Retinal pigment epithelial cell (primary cell): ENCODE measurements at regions not wholly inside any gene's neighbourhood (a gene's known extent, or its start where the extent isn't known, plus 50 kb on each side); places are given as distances from the start of the nearest gene placed in this dataset.
A peak's percentile ranks its signal among the peaks of the same experiment; 100 is the strongest.

Source experiments
- DNase-seq: peaks from one replicate; pipeline ENCODE4 v3.0.0-alpha.2; 2010; ENCODE audit warnings: low read depth
- H3K4me3 ChIP-seq: 2 replicates; pipeline ENCODE4 v1.5.1; 2011; ENCODE audit warnings: mild to moderate bottlenecking, low read length, control low read depth, moderate library complexity
- TF ChIP-seq, protein P1 (sequence below): conservative IDR thresholded peaks from 2 replicates; pipeline ENCODE4 v1.5.1; 2011; ENCODE audit warnings: low read depth, low read length, control low read depth, inconsistent platforms

DNA sequence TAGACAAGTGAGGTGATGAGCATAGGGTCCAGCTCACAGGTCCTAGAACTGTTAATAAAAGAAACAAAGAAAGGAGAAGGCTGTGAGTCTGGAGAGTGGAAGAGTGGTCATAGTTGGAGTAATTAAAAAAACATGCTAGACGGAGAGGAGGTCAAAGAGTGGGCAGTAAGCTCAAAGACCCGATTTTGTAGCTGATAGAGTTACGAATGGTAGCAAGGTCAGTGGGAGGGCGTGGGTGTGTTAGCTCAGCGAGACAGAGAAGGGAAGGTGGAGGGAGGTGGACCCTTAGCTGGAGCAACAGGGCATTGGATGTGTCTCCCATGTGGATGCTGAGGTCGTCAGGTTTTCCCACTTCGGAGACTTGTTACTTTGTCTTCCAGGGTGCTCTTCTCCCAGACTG lies 431.7 kb downstream of the CDH26 start:
- no peak for DNase-seq
- TF ChIP-seq, protein P1, sequence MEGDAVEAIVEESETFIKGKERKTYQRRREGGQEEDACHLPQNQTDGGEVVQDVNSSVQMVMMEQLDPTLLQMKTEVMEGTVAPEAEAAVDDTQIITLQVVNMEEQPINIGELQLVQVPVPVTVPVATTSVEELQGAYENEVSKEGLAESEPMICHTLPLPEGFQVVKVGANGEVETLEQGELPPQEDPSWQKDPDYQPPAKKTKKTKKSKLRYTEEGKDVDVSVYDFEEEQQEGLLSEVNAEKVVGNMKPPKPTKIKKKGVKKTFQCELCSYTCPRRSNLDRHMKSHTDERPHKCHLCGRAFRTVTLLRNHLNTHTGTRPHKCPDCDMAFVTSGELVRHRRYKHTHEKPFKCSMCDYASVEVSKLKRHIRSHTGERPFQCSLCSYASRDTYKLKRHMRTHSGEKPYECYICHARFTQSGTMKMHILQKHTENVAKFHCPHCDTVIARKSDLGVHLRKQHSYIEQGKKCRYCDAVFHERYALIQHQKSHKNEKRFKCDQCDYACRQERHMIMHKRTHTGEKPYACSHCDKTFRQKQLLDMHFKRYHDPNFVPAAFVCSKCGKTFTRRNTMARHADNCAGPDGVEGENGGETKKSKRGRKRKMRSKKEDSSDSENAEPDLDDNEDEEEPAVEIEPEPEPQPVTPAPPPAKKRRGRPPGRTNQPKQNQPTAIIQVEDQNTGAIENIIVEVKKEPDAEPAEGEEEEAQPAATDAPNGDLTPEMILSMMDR, result no peak
- H3K4me3 ChIP-seq, result no peak overlapping the region

DNA sequence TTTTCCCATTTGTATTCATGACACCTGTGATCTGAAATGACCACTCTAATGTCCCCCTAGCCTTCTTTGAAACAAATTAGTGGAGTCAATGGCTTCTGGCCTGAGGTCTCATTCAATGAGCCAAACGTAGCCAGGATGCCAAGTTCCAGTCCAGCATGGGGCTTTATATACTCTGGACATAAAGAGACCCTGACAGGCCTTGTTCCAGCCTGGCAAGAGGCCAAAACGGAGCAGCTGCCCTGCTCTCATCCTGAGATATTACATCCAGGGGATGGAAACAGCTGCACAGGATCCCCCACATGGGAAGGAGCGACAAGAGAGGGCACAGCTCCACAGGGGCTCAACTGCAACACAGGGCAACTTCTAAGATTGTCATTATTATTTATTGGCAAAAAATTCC lies 437.8 kb downstream of the CDH26 start:
- H3K4me3 ChIP-seq, result no peak overlapping the region
- TF ChIP-seq, protein P1, result no peak
- DNase-seq, result no peak

DNA sequence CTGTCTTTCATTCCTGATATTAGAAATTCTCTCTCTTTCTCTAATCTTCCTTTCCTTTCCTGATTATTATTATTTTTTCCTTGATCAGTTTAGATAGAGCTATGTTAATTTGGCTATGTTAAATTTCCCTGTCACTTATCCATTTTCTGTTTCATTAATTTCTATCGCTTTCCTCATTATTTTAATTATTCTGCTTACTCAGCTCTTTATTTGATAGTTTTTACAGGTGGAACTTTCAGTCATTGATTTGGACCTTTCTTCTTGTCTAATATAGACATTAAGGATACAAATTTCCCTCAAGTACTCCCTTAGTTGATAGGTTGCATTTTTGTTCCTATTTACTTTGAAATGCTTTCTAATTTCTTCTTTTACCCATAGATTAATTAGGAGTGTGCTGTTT lies 442.3 kb downstream of the CDH26 start:
- TF ChIP-seq, protein P1, result no peak
- no peak overlapping the region for H3K4me3 ChIP-seq
- no peak for DNase-seq

DNA sequence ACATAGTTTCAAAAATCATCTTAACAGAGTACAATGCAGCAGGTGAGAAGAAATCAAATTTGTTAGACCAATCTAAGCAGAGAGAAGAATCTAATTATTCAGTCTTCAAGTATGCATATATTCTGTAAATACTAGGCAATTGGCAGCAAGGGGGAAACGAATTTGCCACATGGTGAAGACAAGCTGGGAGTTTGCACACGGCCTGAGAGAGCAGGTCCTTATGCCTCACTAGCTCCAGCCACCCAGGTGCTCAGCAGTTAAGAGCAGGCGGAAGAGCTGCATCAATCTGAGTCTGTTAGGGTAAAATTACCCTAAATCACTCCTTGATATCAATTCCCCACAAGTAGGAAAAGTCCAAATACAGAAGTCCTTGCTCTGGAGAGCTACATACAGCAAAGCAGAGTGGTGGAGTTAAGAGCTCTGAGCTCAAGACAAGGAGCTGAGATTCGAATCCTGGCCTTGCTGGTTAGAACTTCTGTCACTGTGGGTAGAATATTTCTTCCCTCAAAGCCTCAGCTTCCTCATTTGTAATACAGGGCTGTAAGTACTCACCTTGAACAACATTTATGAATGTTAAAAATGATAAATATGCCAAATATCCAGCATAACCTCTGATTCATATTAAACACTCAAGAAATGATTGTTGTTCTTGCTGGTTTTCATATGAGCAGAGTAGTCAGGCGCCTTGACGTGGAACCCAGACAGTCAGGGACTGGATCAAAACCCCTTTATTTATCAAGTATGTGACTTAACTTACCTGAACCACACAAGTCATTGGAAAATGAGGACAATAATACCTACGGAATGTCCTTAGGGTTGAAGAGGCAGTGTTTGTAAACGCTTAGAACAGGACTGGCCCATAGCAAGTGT lies 444.2 kb downstream of the CDH26 start:
- TF ChIP-seq, protein P1, result no peak
- no peak overlapping the region for H3K4me3 ChIP-seq
- no peak for DNase-seq

DNA sequence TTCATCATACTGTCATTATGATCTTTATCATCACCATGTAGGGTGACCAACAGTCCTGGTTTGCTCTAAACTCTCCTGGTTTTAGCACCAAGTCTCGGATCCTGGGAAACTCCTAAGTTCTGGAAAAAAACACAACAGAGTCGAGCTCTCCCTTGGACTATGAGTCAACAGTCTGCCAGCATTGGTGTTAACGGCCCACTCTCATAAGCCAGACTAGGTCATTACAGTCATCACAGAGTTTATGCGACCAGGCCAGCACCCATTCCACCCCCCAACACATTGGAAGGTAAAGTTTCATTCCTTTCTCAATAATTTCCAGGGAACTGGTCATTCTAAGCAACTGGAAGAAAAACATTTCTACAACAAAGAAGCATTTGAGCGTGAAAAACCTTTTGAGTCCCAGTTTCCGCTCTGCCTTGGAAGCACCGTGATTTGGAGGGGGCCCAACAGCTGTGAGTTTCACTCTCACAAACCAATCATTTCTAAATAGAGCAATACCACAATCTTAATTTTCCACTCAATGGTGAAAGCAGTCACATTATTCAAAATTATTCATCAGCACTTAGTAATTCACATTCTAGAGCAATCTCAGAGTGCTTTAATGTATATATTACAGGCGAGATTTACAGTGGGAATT lies 445.0 kb downstream of the CDH26 start:
- TF ChIP-seq, protein P1, result no peak
- no peak overlapping the region for H3K4me3 ChIP-seq
- DNase-seq, result peak; percentile 45

DNA sequence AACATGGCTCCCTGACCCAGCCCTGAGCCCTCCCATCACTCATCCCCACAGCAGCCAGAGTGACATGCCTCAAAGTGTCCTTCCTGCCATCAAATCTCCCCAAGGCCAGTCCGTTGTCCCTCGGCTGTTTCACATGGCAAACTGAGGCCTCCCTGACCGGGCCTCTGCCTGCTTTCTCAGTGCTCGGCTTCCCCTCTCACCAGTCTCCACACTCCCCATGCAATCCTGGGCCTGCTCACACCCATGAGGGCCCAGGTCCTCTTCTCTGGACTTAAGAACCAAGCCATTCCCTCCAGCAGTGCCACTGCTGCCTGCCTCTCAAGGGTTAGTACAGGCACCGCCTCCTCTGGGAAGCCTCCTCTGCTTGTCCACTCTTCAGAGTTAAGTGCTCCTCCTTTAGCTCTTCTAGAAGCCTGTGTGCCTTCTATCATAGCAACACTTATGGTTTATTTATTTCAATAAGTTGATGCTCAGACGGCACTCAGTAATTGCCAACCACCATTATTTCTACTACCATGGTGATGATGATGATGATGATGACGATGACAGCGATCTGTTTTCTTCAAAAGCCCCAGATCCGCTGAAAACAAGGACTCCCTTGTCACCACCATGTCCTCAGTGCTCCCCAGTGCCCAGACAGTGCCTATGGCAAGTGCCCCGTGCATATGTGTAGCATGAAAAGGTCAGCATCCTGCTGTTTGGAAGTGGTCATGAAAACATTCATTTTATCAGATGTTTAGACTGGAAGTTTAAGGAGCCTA lies 449.0 kb downstream of the CDH26 start:
- DNase-seq, result no peak
- TF ChIP-seq, protein P1, result no peak
- no peak overlapping the region for H3K4me3 ChIP-seq
